ENCODE measurements at regions not wholly inside any gene's neighbourhood (a gene's known extent, or its start where the extent isn't known, plus 50 kb on each side); places are given as distances from the start of the nearest gene placed in this dataset.

DNA sequence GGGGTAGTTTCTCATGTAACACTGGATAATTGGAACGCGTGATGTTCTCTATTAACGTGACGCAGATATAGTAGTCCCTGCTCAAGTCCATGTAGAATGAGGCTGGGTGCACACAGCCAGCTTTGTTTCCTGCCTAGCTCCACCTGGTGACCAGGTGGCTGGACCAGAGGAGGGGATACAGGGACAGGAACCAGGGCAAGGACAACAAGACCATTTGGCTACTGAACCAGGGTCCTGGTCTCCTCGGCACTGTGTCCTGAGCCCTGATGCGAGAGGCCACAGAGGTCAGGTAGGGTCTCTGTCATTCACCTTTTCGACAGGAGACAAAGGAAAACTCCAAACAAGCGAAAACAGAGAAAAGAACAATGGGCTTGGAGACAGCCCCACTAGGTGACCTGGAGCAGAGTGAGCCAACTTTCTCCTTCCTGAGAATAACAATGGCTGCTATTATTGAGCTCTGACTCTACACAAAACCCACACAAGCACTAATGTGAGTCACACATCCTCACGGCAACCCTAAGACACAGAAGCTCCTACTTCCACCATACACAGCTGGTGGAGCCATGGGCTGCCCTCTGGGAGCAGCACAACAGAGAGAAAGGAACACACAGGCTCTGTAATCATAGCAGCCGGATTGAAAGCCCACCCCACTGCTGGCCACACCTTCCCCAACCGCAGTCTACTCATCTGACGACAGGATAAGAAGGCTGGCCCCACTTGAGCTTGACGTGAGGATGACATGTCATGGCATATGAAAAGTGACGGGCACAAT, 67.3 kb upstream of the TEX51 start:
- no peak for DNase-seq

DNA sequence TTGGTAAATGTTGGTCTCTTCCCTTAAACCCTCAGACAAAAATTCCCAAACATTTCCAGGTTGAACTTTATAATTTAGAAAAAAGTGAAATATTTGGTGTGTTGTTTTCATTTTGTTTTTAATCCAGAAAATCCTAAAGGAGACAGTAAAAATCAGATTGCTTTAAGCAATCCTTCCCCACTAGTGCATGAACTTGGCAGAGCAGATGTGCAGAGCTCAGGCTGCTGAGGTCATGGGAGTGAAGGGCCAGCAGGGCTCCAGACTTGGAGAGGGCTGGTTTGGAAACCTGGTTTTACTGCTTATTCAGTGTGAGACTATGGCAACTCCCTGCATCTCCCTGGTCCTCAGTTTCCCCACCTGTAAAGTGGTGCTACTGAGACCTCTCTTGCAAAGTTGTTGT, 66.7 kb upstream of the TEX51 start:
- DNase-seq, result no peak

DNA sequence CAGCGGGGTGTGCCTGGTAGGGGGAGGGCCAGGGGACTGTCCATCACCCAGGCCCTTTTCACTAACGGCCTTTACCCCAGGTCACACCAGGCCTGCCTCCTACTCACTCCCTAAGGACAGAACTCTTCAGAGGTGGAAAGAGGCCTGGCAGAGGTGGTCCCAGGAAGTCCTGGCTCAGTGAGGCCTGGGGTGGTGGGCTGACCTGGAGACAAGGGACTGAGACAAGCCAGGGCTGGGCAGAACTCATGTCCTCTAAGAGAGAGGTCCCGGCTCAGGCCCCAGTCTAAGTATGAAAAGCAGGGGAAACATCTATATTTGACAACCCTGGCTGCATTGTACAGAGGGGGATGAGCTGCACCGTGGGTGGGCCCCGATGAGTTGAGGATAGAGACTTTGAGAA, 65.9 kb upstream of the TEX51 start:
- no peak for DNase-seq

- DNase-seq, result no peak
Measured at GRCh38 chr2:126834006-126834659, 64.6 kb upstream of the TEX51 start.

DNA sequence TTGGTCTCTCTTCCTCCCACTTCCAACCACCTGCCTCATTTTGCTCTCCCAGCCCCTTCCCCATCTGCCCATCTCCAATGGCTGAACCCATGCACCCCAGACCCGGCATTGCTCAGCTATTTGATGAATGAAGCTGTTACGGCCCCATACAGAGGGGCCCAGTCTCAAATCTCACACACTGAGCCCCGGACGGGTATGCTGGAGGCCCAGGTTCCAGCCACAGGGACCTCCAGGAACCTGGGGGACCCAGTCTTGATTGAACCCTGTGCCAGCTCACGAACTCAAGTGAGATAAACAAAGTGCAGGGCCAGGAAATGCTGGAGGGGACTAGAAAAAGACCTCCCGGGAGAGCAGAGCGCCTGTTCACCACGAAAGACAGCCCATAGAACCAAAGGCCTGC, 63.4 kb upstream of the TEX51 start:
- DNase-seq, result no peak

- DNase-seq, result no peak
Measured at GRCh38 chr2:126835831-126836230, 62.9 kb upstream of the TEX51 start.

DNA sequence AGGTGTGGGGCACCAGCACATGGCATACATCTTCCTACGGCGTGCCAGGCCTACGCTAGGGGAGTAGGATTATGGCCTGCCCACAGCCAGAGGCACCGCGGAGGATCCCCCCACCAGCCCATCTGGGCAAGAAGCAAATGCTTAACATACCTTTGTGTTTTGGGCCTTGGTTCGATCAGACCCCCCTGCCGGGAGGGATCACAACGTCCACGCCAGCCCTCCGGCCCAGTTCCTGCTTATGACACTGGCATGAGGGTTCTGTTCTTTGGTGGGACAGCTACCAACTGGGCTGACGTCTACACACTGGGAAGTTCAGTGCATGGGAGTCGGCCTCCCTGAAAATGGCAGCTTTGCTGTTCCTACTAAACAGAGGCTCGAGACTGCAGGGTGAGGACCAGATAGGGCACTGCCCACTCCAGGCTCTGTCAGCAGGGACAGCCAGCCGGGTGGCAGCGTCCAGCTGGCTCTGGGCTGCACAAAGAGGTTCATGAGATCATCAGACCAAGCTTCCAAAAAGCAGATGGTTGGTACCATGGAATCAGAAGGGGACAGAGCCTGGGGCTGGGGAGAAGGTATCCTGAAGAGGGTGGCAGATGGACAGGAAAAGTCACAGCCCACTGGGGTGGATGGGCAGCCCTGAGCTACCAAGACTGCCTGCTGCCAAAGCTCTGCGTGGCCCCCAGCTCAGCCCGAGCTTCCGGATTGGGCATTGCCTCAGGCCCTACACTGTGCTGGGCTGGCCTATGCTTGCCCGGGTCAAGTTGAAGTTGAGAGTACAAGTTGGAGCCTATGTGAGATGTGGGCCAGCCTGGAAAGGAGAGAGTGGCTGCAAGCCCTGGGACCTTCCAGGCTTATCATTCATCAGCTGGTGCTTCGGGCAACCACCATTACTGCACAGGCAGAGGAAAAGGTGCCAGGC, 61.7 kb upstream of the TEX51 start:
- DNase-seq, result no peak

DNA sequence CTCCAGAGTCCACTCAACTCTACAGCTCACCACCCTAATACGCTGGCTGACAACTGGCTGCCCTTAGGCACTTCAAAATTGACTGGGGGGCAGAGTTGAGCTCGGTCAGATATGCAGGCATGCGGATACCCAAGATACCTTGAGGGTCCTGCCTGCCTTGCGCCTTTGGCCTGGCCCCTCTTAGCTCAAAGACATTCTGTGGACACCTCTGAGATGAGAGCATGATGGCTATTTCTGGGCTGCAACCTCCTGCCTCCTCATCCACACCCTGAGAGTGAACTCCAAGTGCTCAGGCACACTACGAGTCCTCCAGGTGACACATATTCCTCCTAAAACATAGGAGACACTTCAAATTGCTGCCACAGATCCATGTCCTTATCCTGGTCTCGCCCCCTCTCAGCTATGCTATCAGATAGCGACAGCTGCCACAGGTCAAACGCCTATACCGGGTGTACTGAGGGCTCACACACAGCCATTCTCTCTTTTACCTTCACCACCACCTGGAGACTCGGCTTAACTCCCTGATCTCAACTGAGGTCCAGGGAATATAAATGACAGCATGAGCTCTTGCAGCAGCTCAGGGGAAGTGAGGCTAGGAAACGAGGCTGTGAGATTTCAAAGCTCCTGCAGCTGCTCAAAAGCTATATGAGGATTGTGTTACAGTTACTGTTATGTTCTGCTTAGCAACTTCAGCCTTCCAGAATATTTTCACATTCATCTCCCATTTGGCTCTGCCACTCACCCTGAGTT, 60.5 kb upstream of the TEX51 start:
- no peak for DNase-seq

DNA sequence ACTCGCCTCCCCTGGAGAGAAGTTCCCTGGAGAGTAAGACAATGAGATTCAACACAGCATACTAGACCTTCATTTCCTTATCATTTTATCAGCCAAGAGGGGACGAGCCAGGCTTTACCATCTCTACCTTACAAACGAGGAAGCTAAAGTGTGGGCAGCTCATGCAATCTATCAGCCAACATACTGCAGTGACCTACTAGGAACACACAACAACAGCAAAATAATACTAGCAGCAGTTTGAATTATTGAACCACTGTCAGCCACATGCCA, 60.0 kb upstream of the TEX51 start:
- DNase-seq, result no peak

DNA sequence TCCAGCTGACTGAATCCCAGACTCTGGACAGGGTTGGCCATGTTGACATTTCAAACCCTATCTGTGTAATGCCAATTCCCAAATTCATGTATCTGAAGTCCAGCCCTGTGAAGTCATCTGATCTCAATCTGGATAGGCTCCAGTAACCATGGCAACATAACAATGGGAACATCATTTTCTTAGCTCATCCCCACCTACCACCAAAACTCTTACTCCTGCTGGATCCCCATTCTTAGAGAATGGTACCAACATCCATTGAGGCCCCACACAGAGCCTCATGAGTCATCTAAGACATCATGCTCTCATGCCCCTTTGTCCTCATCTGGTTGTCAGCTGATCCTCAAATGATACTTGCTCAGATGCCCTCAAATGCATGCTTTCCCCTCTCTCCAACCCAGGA, 58.9 kb upstream of the TEX51 start:
- DNase-seq, result no peak

- DNase-seq, result no peak
Measured at GRCh38 chr2:126843081-126843480, 55.6 kb upstream of the TEX51 start.

DNA sequence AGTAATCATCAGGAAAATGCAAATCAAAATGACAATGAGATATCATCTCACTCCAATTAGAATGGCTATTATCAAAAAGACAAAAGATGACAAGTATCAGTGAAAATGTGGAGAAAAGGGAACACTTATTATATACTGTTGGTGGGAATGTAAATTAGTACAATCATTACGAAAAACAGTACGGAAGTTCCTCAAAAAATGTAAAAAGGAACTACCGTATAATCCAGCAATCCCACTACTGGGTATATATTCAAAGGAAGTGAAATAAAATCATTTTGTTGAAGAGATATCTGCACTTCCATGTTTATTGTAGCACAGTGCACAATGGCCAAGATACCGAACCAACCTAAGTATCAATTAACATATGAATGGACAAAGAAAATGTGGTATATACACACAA, 52.4 kb upstream of the TEX51 start:
- no peak for DNase-seq
